HCT116 (cell line): ENCODE measurements at regions not wholly inside any gene's neighbourhood (a gene's known extent, or its start where the extent isn't known, plus 50 kb on each side); places are given as distances from the start of the nearest gene placed in this dataset.

Source experiments
- ATAC-seq: fragments of 200-7000 bp; cut with Tn5 transposase; 2 replicates; pipeline ENCODE4 v1.9.1; 2020; ENCODE audit warnings: mild to moderate bottlenecking, moderate library complexity
- BruUV-seq: library from RNA; stranded (reverse); fragments of 400-500 nt; replicated peaks from 2 replicates; lab custom pipeline; 2021; lab: Mats Ljungman, UMichigan
- CTCF ChIA-PET: fragments of 300-600 bp; sonication (Branson Sonifier 250); formaldehyde crosslinking; loops from one replicate; lab custom pipeline; 2021; ENCODE audit warnings: antibody characterized with exemption; lab: Charles Lee
- POLR2A ChIA-PET: fragments of 300-600, 350-600 bp; sonication (Branson Sonifier 250); formaldehyde crosslinking; loops from one replicate; lab custom pipeline; 2021; ENCODE audit warnings: antibody characterized with exemption; lab: Charles Lee
- RAD21 ChIA-PET, 2 experiments: fragments of 300-600 bp; sonication (Branson Sonifier 250); formaldehyde crosslinking; loops; one replicate each; lab custom pipeline; 2023; ENCODE audit warnings: low total read pairs in 2 of 2; ENCODE audit not compliant: uncharacterized antibody in 2 of 2, unreplicated experiment in 2 of 2, low non-redundant PET in 1 of 2; lab: Charles Lee
- DNase-seq: peaks from one replicate; pipeline ENCODE4 v3.0.0-alpha.2; 2010; ENCODE audit warnings: low read depth, low spot score
- H2AFZ ChIP-seq: fragments of 200-600 bp; shearing (Covaris generic), sonication (generic); 2 replicates; pipeline ENCODE4 v1.6.1; 2017; ENCODE audit warnings: low read depth, mixed run types, mixed read lengths, antibody characterized with exemption, low read length; ENCODE audit not compliant: poor library complexity, severe bottlenecking
- H3K27ac ChIP-seq: 2 replicates; pipeline ENCODE4 v1.5.1; 2012; ENCODE audit warnings: low read depth, low read length
- H3K27me3 ChIP-seq: fragments of 200-600 bp; sonication (generic); 2 replicates; pipeline ENCODE4 v1.6.1; 2016; ENCODE audit warnings: mixed run types, low read length, mixed read lengths; ENCODE audit not compliant: insufficient read depth
- H3K36me3 ChIP-seq, 2 experiments: fragments of 200-500 bp in 1 of 2; fragments of 200-600 bp in 1 of 2; sonication (Bioruptor generic) in 1 of 2; sonication (generic) in 1 of 2; 2 replicates each; pipeline versions ENCODE4 v1.5.1 to v1.6.1; 2014 to 2016; ENCODE audit warnings: low read length in 2 of 2, inconsistent platforms in 1 of 2, mixed read lengths in 1 of 2, mixed run types in 1 of 2; ENCODE audit not compliant: insufficient read depth in 2 of 2, control insufficient read depth in 1 of 2
- H3K4me1 ChIP-seq, 2 experiments: fragments of 200-600 bp in 1 of 2; sonication (generic) in 1 of 2; 2 replicates each; pipeline versions ENCODE4 v1.5.1 to v1.6.1; 2012 to 2017; ENCODE audit warnings: low read length in 2 of 2, inconsistent platforms in 1 of 2, mild to moderate bottlenecking in 1 of 2, mixed read lengths in 1 of 2, mixed run types in 1 of 2, moderate library complexity in 1 of 2; ENCODE audit not compliant: insufficient read depth in 2 of 2, control insufficient read depth in 1 of 2
- H3K4me2 ChIP-seq: fragments of 200-600 bp; sonication (generic); 2 replicates; pipeline ENCODE4 v1.6.1; 2017; ENCODE audit warnings: mixed run types, low read length, mixed read lengths
- H3K4me3 ChIP-seq, 2 experiments: fragments of 200-600 bp in 1 of 2; sonication (generic) in 1 of 2; replicated peaks in 1 of 2; 2 replicates each; pipeline ENCODE4 v1.5.1; 2011 to 2016; ENCODE audit warnings: low read length in 2 of 2, control low read depth in 1 of 2, low read depth in 1 of 2, mild to moderate bottlenecking in 1 of 2, mixed read lengths in 1 of 2, mixed run types in 1 of 2
- H3K79me2 ChIP-seq: fragments of 200-600 bp; sonication (generic); 2 replicates; pipeline ENCODE4 v1.6.1; 2017; ENCODE audit warnings: mild to moderate bottlenecking, mixed run types, low read length, moderate library complexity, mixed read lengths; ENCODE audit not compliant: insufficient read depth
- H3K9ac ChIP-seq: fragments of 200-600 bp; sonication (generic); 2 replicates; pipeline ENCODE4 v1.6.1; 2016; ENCODE audit warnings: low read length, mixed read lengths
- H3K9me2 ChIP-seq: fragments of 200-600 bp; sonication (generic), shearing (Covaris generic); 2 replicates; pipeline ENCODE4 v1.6.1; 2017; ENCODE audit warnings: mixed run types, mild to moderate bottlenecking, moderate library complexity; ENCODE audit not compliant: insufficient read depth
- H3K9me3 ChIP-seq, 2 experiments: fragments of 200-500 bp in 1 of 2; fragments of 200-600 bp in 1 of 2; sonication (Bioruptor generic) in 1 of 2; sonication (generic) in 1 of 2; 2 replicates each; pipeline ENCODE4 v1.6.1; 2014 to 2017; ENCODE audit warnings: low read length in 2 of 2, mixed read lengths in 2 of 2, inconsistent platforms in 1 of 2, low read depth in 1 of 2, mild to moderate bottlenecking in 1 of 2, mixed run types in 1 of 2, moderate library complexity in 1 of 2; ENCODE audit not compliant: control insufficient read depth in 1 of 2, insufficient read depth in 1 of 2
- H4K20me1 ChIP-seq: fragments of 200-600 bp; sonication (generic), shearing (Covaris generic); 2 replicates; pipeline ENCODE4 v1.6.1; 2017; ENCODE audit warnings: mixed run types, mild to moderate bottlenecking, moderate library complexity; ENCODE audit not compliant: insufficient read depth
- CBX3 ChIP-seq: IDR thresholded peaks from 2 replicates; pipeline ENCODE4 v1.6.1; 2012; ENCODE audit warnings: low read depth
- EGR1 ChIP-seq: IDR thresholded peaks from 2 replicates; pipeline ENCODE4 v1.6.1; 2012; ENCODE audit warnings: low read depth
- ELF1 ChIP-seq: IDR thresholded peaks from 2 replicates; pipeline ENCODE4 v1.6.1; 2012; ENCODE audit warnings: low read depth, borderline replicate concordance
- EZH2 ChIP-seq: fragments of 200-600 bp; sonication (generic); IDR thresholded peaks from 2 replicates; pipeline ENCODE4 v1.6.1; 2017; ENCODE audit warnings: antibody characterized with exemption, mixed run types
- EZH2phosphoT487 ChIP-seq: fragments of 200-600 bp; IDR thresholded peaks from 2 replicates; pipeline ENCODE4 v1.6.1; 2018; ENCODE audit warnings: antibody characterized with exemption, borderline replicate concordance
- JUND ChIP-seq: IDR thresholded peaks from 2 replicates; pipeline ENCODE4 v1.6.1; 2012
- SP1 ChIP-seq: IDR thresholded peaks from 2 replicates; pipeline ENCODE4 v1.6.1; 2012; ENCODE audit warnings: low read depth
- TCF7L2 ChIP-seq: IDR thresholded peaks from 2 replicates; pipeline ENCODE4 v1.7.0; 2011; ENCODE audit warnings: borderline replicate concordance, inconsistent platforms; ENCODE audit not compliant: insufficient read depth, insufficient read length; ENCODE audit errors: extremely low read depth
- YY1 ChIP-seq: IDR thresholded peaks from 2 replicates; pipeline ENCODE4 v1.6.1; 2011; ENCODE audit warnings: low read length, low read depth, moderate library complexity, mild to moderate bottlenecking; ENCODE audit not compliant: insufficient replicate concordance; ENCODE audit errors: extremely low read depth
- intact Hi-C: fragments of 100-400 bp; cut with micrococcal nuclease; formaldehyde crosslinking; loops from 2 replicates; pipeline ENCODE4 v1.10.0; 2022
- TF ChIP-seq, protein P1 (sequence below): IDR thresholded peaks from 2 replicates; pipeline ENCODE4 v1.6.1; 2012
- TF ChIP-seq, protein P2 (sequence below): IDR thresholded peaks from 2 replicates; pipeline ENCODE4 v1.6.1; 2012; ENCODE audit warnings: low read depth

DNA sequence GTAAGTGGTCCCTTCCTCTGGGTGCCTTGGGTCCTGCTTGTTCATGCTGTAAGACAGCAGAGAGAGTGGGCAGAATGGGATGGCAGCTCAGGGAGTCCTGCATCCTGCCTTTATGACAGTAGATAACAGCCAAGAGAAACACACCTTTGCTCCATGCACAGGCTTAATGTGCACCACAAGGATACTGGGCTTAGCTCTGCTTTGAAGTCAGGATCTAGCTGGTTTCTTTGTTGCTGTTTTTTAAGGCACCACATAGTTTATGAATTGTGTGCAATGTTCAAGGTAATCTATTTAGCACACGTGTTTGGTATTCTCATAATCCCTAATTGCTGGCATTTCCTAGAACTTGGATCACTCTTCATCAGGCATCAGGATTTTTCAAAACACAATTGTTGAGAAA, 239.5 kb upstream of the DCN start:
- H3K27me3 ChIP-seq, result no peaks in the 10 kb centered on the region
- ATAC-seq, result no peak
- ChIA-PET CTCF (no interaction called here), RAD21 (no interaction called here), POLR2A (no interaction called here)
- no peaks in the 10 kb centered on the region for H3K4me1 ChIP-seq
- no TSS peak for BruUV-seq
- no peak overlapping the region for H3K27ac ChIP-seq
- intact Hi-C loops, result no loop called here
- H3K36me3 ChIP-seq, result no peaks in the 10 kb centered on the region
- no peaks in the 10 kb centered on the region for H3K79me2 ChIP-seq
- no peaks in the 10 kb centered on the region for H4K20me1 ChIP-seq
- H3K4me3 ChIP-seq, result no peak overlapping the region
- TF ChIP-seq CBX3, result no peak
- no peak for TF ChIP-seq YY1
- H3K4me2 ChIP-seq, result no peak overlapping the region
- no peaks in the 10 kb centered on the region for H3K9me3 ChIP-seq
- no peaks in the 10 kb centered on the region for H3K9me2 ChIP-seq
- no peak overlapping the region for H3K9ac ChIP-seq
- DNase-seq, result no peak
- no peak overlapping the region for H2AFZ ChIP-seq

DNA sequence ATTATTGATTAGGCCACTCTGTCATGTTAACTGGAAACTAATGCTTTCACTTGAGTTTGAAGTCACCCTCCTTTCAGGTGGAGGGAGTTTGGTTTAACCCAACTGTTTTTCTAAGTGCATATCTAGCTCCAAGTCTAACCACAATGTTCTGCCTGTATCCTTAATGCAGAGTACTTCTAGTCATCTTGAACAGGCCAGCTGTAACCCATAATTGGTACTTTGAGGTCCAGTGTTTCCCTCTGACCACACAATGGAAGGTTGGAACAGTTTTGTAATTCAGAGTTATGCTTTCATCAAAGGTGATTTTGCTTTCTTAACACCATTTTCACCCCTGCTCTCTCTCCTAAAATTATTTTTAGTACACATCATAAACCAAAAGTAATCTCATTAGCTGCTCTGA, 237.2 kb upstream of the DCN start:
- POLR2A ChIA-PET, result no interaction called here
- no peaks in the 10 kb centered on the region for H3K79me2 ChIP-seq
- TF ChIP-seq EZH2phosphoT487 (no peak), TCF7L2 (no peak), EGR1 (no peak), JUND (no peak), SP1 (no peak), ELF1 (no peak), EZH2 (no peak)
- TF ChIP-seq, protein P1, sequence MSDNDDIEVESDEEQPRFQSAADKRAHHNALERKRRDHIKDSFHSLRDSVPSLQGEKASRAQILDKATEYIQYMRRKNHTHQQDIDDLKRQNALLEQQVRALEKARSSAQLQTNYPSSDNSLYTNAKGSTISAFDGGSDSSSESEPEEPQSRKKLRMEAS, result no peak
- TF ChIP-seq, protein P2, sequence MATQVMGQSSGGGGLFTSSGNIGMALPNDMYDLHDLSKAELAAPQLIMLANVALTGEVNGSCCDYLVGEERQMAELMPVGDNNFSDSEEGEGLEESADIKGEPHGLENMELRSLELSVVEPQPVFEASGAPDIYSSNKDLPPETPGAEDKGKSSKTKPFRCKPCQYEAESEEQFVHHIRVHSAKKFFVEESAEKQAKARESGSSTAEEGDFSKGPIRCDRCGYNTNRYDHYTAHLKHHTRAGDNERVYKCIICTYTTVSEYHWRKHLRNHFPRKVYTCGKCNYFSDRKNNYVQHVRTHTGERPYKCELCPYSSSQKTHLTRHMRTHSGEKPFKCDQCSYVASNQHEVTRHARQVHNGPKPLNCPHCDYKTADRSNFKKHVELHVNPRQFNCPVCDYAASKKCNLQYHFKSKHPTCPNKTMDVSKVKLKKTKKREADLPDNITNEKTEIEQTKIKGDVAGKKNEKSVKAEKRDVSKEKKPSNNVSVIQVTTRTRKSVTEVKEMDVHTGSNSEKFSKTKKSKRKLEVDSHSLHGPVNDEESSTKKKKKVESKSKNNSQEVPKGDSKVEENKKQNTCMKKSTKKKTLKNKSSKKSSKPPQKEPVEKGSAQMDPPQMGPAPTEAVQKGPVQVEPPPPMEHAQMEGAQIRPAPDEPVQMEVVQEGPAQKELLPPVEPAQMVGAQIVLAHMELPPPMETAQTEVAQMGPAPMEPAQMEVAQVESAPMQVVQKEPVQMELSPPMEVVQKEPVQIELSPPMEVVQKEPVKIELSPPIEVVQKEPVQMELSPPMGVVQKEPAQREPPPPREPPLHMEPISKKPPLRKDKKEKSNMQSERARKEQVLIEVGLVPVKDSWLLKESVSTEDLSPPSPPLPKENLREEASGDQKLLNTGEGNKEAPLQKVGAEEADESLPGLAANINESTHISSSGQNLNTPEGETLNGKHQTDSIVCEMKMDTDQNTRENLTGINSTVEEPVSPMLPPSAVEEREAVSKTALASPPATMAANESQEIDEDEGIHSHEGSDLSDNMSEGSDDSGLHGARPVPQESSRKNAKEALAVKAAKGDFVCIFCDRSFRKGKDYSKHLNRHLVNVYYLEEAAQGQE, result no peak
- ATAC-seq, result no peak
- no peak overlapping the region for H2AFZ ChIP-seq
- no peak overlapping the region for H3K9ac ChIP-seq
- BruUV-seq, result no TSS peak
- H3K36me3 ChIP-seq, result no peaks in the 10 kb centered on the region
- intact Hi-C loops, result no loop called here
- CTCF ChIA-PET, result no interaction called here
- H3K4me2 ChIP-seq, result no peak overlapping the region
- no peak overlapping the region for H3K27ac ChIP-seq
- DNase-seq, result no peak
- H3K4me3 ChIP-seq, result no peak overlapping the region
- no peaks in the 10 kb centered on the region for H3K9me3 ChIP-seq
- no peaks in the 10 kb centered on the region for H3K27me3 ChIP-seq
- no peaks in the 10 kb centered on the region for H4K20me1 ChIP-seq
- H3K9me2 ChIP-seq, result no peaks in the 10 kb centered on the region
- RAD21 ChIA-PET, result no interaction called here
- no peaks in the 10 kb centered on the region for H3K4me1 ChIP-seq
